ENCODE measurements at regions not wholly inside any gene's neighbourhood (a gene's known extent, or its start where the extent isn't known, plus 50 kb on each side); places are given as distances from the start of the nearest gene placed in this dataset.

GRCh38 chr17:77395501-77396048, 254.8 kb downstream of the SEC14L1 start:
- Histone ChIP-seq H3K4me3 (ENCODE audit: low read length) (no peak overlapping the region), H3K4me2 (ENCODE audit: low read length) (no peak overlapping the region), H3K27me3 (ENCODE audit: control insufficient read depth, low read length) (no peaks in the 10 kb centered on the region), H3F3A (ENCODE audit: control insufficient read depth, insufficient read depth) (no peaks in the 10 kb centered on the region), H3K27ac (ENCODE audit: low read depth, low read length) (no peak overlapping the region), H3K4me1 (ENCODE audit: control insufficient read depth, low read length) (peaks cover 24% of the 10 kb centered on the region), H4K20me1 (ENCODE audit: control insufficient read depth, insufficient read depth, low read depth, low read length) (0 out of 2 replicates have a peak, but pooled peaks cover 2% of the 10 kb centered on the region), H3K9me2 (replicated peaks; ENCODE audit: control insufficient read depth, low read length) (no peaks in the 10 kb centered on the region), H3K9me3 (ENCODE audit: control insufficient read depth, insufficient read depth, low read length) (no peaks in the 10 kb centered on the region), H3K79me2 (ENCODE audit: control insufficient read depth, low read length) (0 out of 2 replicates have a peak, but pooled peaks cover 4% of the 10 kb centered on the region), H3K36me3 (ENCODE audit: control insufficient read depth, low read length) (no peaks in the 10 kb centered on the region)
- TF ChIP-seq CTCF (IDR thresholded peaks at IDR 0.05; ENCODE audit: low read depth, low read length, poor library complexity, severe bottlenecking) (no peak), EZH2phosphoT487 (IDR thresholded peaks at IDR 0.05; ENCODE audit: borderline replicate concordance, low read length) (no peak)

- TF ChIP-seq EZH2phosphoT487 (IDR thresholded peaks at IDR 0.05; ENCODE audit: borderline replicate concordance, low read length), result no peak
- TF ChIP-seq CTCF (IDR thresholded peaks at IDR 0.05; ENCODE audit: low read depth, low read length, poor library complexity, severe bottlenecking), result no peak
- H3K4me3 ChIP-seq (ENCODE audit: low read length), result no peak overlapping the region
- H3F3A ChIP-seq (ENCODE audit: control insufficient read depth, insufficient read depth), result no peaks in the 10 kb centered on the region
- H3K27me3 ChIP-seq (ENCODE audit: control insufficient read depth, low read length), result no peaks in the 10 kb centered on the region
- no peaks in the 10 kb centered on the region for H4K20me1 ChIP-seq (ENCODE audit: control insufficient read depth, insufficient read depth, low read depth, low read length)
- no peak overlapping the region for H3K4me2 ChIP-seq (ENCODE audit: low read length)
- H3K9me3 ChIP-seq (ENCODE audit: control insufficient read depth, insufficient read depth, low read length), result no peaks in the 10 kb centered on the region
- no peaks in the 10 kb centered on the region for H3K9me2 ChIP-seq (replicated peaks; ENCODE audit: control insufficient read depth, low read length)
- H3K27ac ChIP-seq (ENCODE audit: low read depth, low read length), result no peak overlapping the region
- H3K36me3 ChIP-seq (ENCODE audit: control insufficient read depth, low read length), result no peaks in the 10 kb centered on the region
- peaks cover 32% of the 10 kb centered on the region for H3K4me1 ChIP-seq (ENCODE audit: control insufficient read depth, low read length)
- H3K79me2 ChIP-seq (ENCODE audit: control insufficient read depth, low read length), result peaks cover 9% of the 10 kb centered on the region; the same call in 1 of the 2 replicates
These were observed 255.8 kb downstream of the SEC14L1 start for GRCh38 chr17:77396610-77397009.

- Histone ChIP-seq H3K4me1 (ENCODE audit: control insufficient read depth, low read length) (peaks cover 23% of the 10 kb centered on the region), H3K27me3 (ENCODE audit: control insufficient read depth, low read length) (no peaks in the 10 kb centered on the region), H3K27ac (ENCODE audit: low read depth, low read length) (no peak overlapping the region), H3K36me3 (ENCODE audit: control insufficient read depth, low read length) (no peaks in the 10 kb centered on the region), H3F3A (ENCODE audit: control insufficient read depth, insufficient read depth) (no peaks in the 10 kb centered on the region), H3K9me2 (replicated peaks; ENCODE audit: control insufficient read depth, low read length) (no peaks in the 10 kb centered on the region), H3K4me2 (ENCODE audit: low read length) (no peak overlapping the region), H3K79me2 (ENCODE audit: control insufficient read depth, low read length) (peaks cover 9% of the 10 kb centered on the region; the same call in 1 of the 2 replicates), H3K9me3 (ENCODE audit: control insufficient read depth, insufficient read depth, low read length) (no peaks in the 10 kb centered on the region), H3K4me3 (ENCODE audit: low read length) (no peak overlapping the region), H4K20me1 (ENCODE audit: control insufficient read depth, insufficient read depth, low read depth, low read length) (no peaks in the 10 kb centered on the region)
- no peak for TF ChIP-seq CTCF (IDR thresholded peaks at IDR 0.05; ENCODE audit: low read depth, low read length, poor library complexity, severe bottlenecking)
These were observed 257.5 kb downstream of the SEC14L1 start for GRCh38 chr17:77398274-77398673.
